ENCODE measurements at regions not wholly inside any gene's neighbourhood (a gene's known extent, or its start where the extent isn't known, plus 50 kb on each side); places are given as distances from the start of the nearest gene placed in this dataset.
A peak's percentile ranks its signal among the peaks of the same experiment; 100 is the strongest.

- Mint-ChIP-seq H3K4me1 (ENCODE audit: insufficient read depth, unreplicated experiment) (peaks cover 7% of the 10 kb centered on the region), H3K27ac (ENCODE audit: low read depth, unreplicated experiment) (no peak overlapping the region)
- DNase-seq (ENCODE audit: unreplicated experiment) = no peak
These were observed 209.2 kb upstream of the HMGA2 start for GRCh38 chr12:65615118-65615517.

GRCh38 chr12:65616022-65616421, 208.3 kb upstream of the HMGA2 start:
- Mint-ChIP-seq H3K4me1 (ENCODE audit: insufficient read depth, unreplicated experiment) (peaks cover 7% of the 10 kb centered on the region), H3K27ac (ENCODE audit: low read depth, unreplicated experiment) (peak overlapping the region; percentile 24), H3K27me3 (ENCODE audit: insufficient read depth, unreplicated experiment) (no peaks in the 10 kb centered on the region), H3K4me3 (ENCODE audit: unreplicated experiment) (no peak overlapping the region), H3K36me3 (ENCODE audit: insufficient read depth, unreplicated experiment) (no peaks in the 10 kb centered on the region), H3K9me3 (ENCODE audit: unreplicated experiment) (peaks cover 7% of the 10 kb centered on the region)
- ChIA-PET CTCF (no interaction called here), POLR2A (no interaction called here)
- intact Hi-C loops (cut with micrococcal nuclease) = no loop called here
- TF ChIP-seq CTCF (IDR thresholded peaks at IDR 0.05; ENCODE audit: unreplicated experiment) = no peak
- BruUV-seq (replicated peaks) = no TSS peak
- no peak for DNase-seq (ENCODE audit: unreplicated experiment)

More at GRCh38 chr12:65615118-65615517, 209.2 kb upstream of the HMGA2 start:
- Mint-ChIP-seq H3K27me3 (ENCODE audit: insufficient read depth, unreplicated experiment) (no peaks in the 10 kb centered on the region), H3K36me3 (ENCODE audit: insufficient read depth, unreplicated experiment) (no peaks in the 10 kb centered on the region), H3K9me3 (ENCODE audit: unreplicated experiment) (peaks cover 7% of the 10 kb centered on the region), H3K4me3 (ENCODE audit: unreplicated experiment) (no peak overlapping the region)
- CTCF ChIA-PET = no interaction called here
- BruUV-seq (replicated peaks) = no TSS peak
- no peak for TF ChIP-seq CTCF (IDR thresholded peaks at IDR 0.05; ENCODE audit: unreplicated experiment)
- intact Hi-C loops (cut with micrococcal nuclease) = no loop called here
- POLR2A ChIA-PET = no interaction called here

- POLR2A ChIA-PET = no interaction called here
- Mint-ChIP-seq H3K4me1 (ENCODE audit: insufficient read depth, unreplicated experiment) (peaks cover 7% of the 10 kb centered on the region), H3K9me3 (ENCODE audit: unreplicated experiment) (peaks cover 7% of the 10 kb centered on the region), H3K4me3 (ENCODE audit: unreplicated experiment) (no peak overlapping the region), H3K27me3 (ENCODE audit: insufficient read depth, unreplicated experiment) (no peaks in the 10 kb centered on the region), H3K36me3 (ENCODE audit: insufficient read depth, unreplicated experiment) (no peaks in the 10 kb centered on the region), H3K27ac (ENCODE audit: low read depth, unreplicated experiment) (no peak overlapping the region)
- BruUV-seq (replicated peaks) = no TSS peak
- intact Hi-C loops (cut with micrococcal nuclease) = no loop called here
- TF ChIP-seq CTCF (IDR thresholded peaks at IDR 0.05; ENCODE audit: unreplicated experiment) = no peak
- DNase-seq (ENCODE audit: unreplicated experiment) = no peak
- CTCF ChIA-PET = interaction anchor here (1.3 kb wide), 1 partner anchor 16 kb away, joined by 6 read pairs; no protein-coding TSS in a partner anchor
These were observed 205.7 kb upstream of the HMGA2 start for GRCh38 chr12:65618588-65618987.

GRCh38 chr12:65619018-65619417, 205.3 kb upstream of the HMGA2 start:
- Mint-ChIP-seq H3K27ac (ENCODE audit: low read depth, unreplicated experiment) (no peak overlapping the region), H3K36me3 (ENCODE audit: insufficient read depth, unreplicated experiment) (no peaks in the 10 kb centered on the region), H3K4me1 (ENCODE audit: insufficient read depth, unreplicated experiment) (peaks cover 7% of the 10 kb centered on the region), H3K4me3 (ENCODE audit: unreplicated experiment) (no peak overlapping the region), H3K27me3 (ENCODE audit: insufficient read depth, unreplicated experiment) (no peaks in the 10 kb centered on the region), H3K9me3 (ENCODE audit: unreplicated experiment) (peaks cover 7% of the 10 kb centered on the region)
- intact Hi-C loops (cut with micrococcal nuclease) = no loop called here
- CTCF ChIA-PET = interaction anchor here (1.3 kb wide), 1 partner anchor 17 kb away, joined by 6 read pairs; no protein-coding TSS in a partner anchor
- no TSS peak for BruUV-seq (replicated peaks)
- no peak for DNase-seq (ENCODE audit: unreplicated experiment)
- POLR2A ChIA-PET = no interaction called here
- TF ChIP-seq CTCF (IDR thresholded peaks at IDR 0.05; ENCODE audit: unreplicated experiment) = no peak
